NT2/D1 (cell line): ENCODE measurements at regions not wholly inside any gene's neighbourhood (a gene's known extent, or its start where the extent isn't known, plus 50 kb on each side); places are given as distances from the start of the nearest gene placed in this dataset.

Experiments
- SUZ12 ChIP-seq: IDR thresholded peaks from 2 replicates; pipeline ENCODE4 v1.6.1; 2011; ENCODE audit not compliant: insufficient read length, insufficient read depth; ENCODE audit errors: extremely low read depth
- YY1 ChIP-seq: IDR thresholded peaks from 2 replicates; pipeline ENCODE4 v1.6.1; 2011; ENCODE audit not compliant: insufficient read length, insufficient read depth

DNA sequence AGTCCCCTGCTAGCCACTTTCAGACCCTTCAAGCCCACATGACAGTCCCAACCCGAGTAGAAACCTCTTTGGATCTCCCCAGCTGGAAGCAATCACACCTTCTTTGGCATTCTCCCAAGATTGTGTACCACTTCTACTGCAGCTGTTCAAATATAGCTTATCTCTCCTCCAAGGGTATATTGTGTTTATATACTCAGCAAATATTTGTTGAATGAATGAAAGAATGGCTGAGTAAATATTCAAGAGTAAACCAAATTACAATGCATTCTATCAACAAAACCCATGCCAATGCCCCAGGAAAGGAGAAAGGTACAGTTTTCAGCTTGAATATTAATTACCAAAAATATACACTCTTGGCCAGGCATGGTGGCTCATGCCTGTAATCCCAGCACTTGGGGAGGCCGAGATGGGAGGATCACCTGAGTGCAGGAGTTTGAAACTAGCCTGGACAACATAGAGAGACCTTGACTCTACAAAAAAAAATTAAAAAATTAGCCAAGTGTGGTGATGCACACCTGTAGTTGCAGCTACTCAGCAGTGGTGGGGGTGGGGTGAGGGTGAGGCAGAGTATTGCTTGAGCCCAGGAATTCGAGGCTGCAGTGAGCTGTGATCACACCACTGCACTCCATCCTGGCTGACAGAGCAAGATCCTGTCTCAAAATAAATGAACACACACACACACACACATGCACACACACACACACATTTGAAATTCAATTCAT is 68.5 kb downstream of the NIBAN1 start:
- TF ChIP-seq SUZ12 (no peak), YY1 (no peak)
